ENCODE measurements at regions not wholly inside any gene's neighbourhood (a gene's known extent, or its start where the extent isn't known, plus 50 kb on each side); places are given as distances from the start of the nearest gene placed in this dataset.

DNA sequence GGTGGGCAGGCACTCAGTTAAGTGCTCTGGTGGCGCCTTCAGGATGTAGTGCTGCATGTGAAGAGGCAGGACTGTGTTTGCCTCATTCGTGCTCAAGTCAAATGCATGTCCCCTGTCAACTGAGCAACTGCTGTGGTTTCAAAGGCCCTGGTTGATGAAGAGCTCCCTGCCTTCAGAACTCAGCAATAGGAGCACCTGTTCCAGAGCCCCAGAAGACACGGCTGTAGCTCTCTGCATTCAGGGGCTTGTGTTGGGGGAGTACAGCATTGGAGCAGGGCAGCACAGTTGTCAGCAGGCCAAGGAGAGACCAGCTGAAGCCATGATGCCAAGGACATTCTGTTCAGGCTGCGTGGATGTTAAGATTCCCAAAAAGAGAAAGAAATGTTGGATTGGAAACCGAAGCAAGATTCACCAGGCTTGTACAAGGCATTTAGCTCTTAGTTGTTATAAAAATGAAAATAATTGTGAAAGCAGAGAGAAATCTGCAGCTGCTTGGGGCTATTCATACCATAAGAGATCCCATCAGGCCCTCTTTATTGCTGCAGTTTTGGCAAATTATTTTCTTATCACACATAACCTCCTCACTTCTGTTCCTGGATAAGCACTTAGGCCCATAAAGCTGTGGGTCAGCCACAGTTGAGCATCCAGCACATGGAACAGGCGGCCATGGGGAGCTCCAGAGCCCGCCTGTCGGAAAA lies 252.4 kb upstream of the ZNF521 start:
- TF ChIP-seq EZH2 (IDR thresholded peaks at IDR 0.05) (no peak), POLR2AphosphoS5 (IDR thresholded peaks at IDR 0.05; ENCODE audit: borderline replicate concordance, low read depth, low read length) (no peak), FOXP2 (optimal IDR thresholded peaks at IDR 0.05; ENCODE audit: control extremely low read depth, extremely low read length, insufficient read depth) (no peak)

Measured in SK-N-MC (cell line).